Cardiac fibroblast (primary cell): ENCODE measurements at regions not wholly inside any gene's neighbourhood (a gene's known extent, or its start where the extent isn't known, plus 50 kb on each side); places are given as distances from the start of the nearest gene placed in this dataset.

Source experiments
- DNase-seq, 2 donors: peaks; one replicate each; pipeline versions ENCODE4 v3.0.0 to v3.0.0-alpha.2; 2010; ENCODE audit warnings: low read depth in 2 of 2
- H3K4me3 ChIP-seq, 2 donors: replicated peaks in 1 of 2; 1 replicate in 1 of 2; 2 replicates in 1 of 2; pipeline ENCODE4 v1.5.1; 2011; ENCODE audit warnings: low read depth in 2 of 2, low read length in 2 of 2, mild to moderate bottlenecking in 2 of 2, moderate library complexity in 1 of 2
- CTCF ChIP-seq: IDR thresholded peaks from one replicate; pipeline ENCODE4 v1.5.1; 2011; ENCODE audit warnings: low read depth, mild to moderate bottlenecking, low read length, inconsistent platforms

DNA sequence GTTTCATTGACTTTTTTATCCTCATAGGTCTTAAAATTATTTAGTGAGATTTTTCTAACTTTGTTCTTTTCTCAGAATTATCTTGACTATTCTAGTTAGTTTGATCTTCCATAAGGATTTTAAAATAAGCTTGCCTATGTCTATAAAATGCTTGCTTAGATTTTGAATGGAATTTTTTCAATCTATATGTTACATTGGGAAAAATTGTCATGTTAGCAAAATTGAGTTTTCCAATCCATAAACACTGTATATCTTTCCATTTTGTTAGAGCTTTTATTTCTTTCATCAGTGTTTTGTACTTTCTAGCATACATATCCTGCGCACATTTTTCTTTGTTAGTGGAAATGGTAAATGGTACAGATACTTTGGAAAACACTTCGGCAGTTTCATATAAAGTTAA, 312.9 kb downstream of the PDHA2 start:
- no peak overlapping the region for H3K4me3 ChIP-seq
- TF ChIP-seq CTCF = no peak
- DNase-seq = no peak

- DNase-seq = no peak
- no peak overlapping the region for H3K4me3 ChIP-seq
- TF ChIP-seq CTCF = no peak
These were observed 314.8 kb downstream of the PDHA2 start for GRCh38 chr4:96154676-96155075.

- TF ChIP-seq CTCF = no peak
- no peak overlapping the region for H3K4me3 ChIP-seq
- peak; percentile 26 to 45 for DNase-seq
These were observed 322.7 kb downstream of the PDHA2 start for GRCh38 chr4:96162636-96163035.

DNA sequence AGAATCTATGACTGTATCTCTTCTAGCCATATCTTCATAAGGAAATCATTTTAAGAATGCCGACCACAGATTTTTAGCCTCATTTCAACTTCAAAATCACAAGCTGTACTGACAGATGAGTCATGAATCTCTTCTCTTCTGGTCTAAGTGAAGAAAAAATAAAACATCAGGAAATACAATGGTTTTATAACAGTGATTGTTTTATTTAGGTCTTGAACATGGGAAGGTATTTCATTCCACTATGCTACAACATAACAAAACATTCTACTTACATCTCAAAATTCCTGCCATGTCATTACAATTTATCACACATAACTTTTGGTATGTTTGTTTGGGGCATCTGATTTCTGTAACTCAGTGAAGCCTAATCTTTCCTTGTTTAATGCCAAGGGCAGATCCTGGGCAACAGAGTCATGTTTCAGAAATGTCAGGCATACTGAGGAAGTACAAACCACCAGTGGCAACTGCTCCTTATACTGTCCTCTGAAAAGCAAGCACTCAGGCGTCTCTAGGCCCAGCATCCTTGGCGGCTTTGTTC, 325.0 kb downstream of the PDHA2 start:
- TF ChIP-seq CTCF = no peak
- DNase-seq = peak; percentile 87 to 95
- no peak overlapping the region for H3K4me3 ChIP-seq

GRCh38 chr4:96166806-96167205, 326.9 kb downstream of the PDHA2 start:
- peak; percentile 27 to 34 for DNase-seq
- TF ChIP-seq CTCF = no peak
- no peak overlapping the region for H3K4me3 ChIP-seq

DNA sequence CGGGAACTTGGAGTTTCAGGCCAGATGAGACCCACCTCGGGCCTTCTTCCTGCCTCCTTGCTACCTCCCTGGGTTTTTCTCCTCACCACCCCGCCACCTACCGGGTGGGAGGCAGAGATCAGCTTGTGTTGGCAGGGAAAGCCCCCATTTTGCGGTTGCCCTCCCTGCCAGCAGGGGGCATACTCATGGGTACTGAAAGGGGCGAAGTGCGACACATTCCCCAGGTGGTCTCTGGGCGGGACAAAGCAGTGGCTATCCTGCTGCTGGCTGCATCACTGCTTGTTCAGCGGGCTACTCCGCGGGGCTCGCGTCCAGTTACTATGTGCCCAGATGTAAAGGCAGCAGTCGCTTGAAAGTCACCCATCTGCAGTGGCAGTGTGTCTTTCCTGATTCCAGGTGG, 330.3 kb downstream of the PDHA2 start:
- TF ChIP-seq CTCF = no peak
- no peak overlapping the region for H3K4me3 ChIP-seq
- DNase-seq = no peak

GRCh38 chr4:96173756-96174155, 333.9 kb downstream of the PDHA2 start:
- TF ChIP-seq CTCF = no peak
- no peak for DNase-seq
- no peak overlapping the region for H3K4me3 ChIP-seq
